ENCODE measurements at regions not wholly inside any gene's neighbourhood (a gene's known extent, or its start where the extent isn't known, plus 50 kb on each side); places are given as distances from the start of the nearest gene placed in this dataset.
"Not testable (repeated sequence)": the region's sequence is repeated elsewhere in the genome, so short reads cannot be mapped to it uniquely, and the experiment has no call there.

DNA sequence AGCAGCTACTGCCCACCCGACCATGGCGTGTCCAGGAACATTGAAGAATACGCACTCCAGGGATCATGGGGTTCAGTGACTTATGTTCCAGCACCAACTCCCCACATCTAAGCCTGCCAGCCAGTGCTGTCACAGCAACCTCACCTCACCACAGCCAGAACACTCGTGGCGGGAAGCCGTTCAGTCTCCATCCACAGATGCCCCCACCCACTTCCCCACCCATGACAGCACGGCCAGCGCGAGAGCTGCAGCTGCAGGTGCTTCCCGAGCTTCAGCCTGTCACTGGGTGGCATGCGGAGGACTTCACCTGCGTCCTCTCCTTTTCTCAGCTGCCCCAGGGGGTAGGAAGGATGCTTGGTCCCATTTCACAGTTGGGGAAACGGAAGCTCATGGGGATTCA is 50.3 kb downstream of the RBFOX3 start:
- Histone ChIP-seq H3K4me1 (ENCODE audit: control insufficient read depth, insufficient read depth, low read length, poor library complexity, severe bottlenecking) (no peaks in the 10 kb centered on the region), H3K4me3 (ENCODE audit: low read depth, low read length) (no peak overlapping the region), H3K27me3 (ENCODE audit: control insufficient read depth, insufficient read depth, low read length) (no peaks in the 10 kb centered on the region), H3K27ac (ENCODE audit: insufficient read depth, low read length, poor library complexity, severe bottlenecking) (no peak overlapping the region), H3K9me3 (ENCODE audit: control insufficient read depth in 2 of 2, low read length in 2 of 2) (no peaks in the 10 kb centered on the region), H3K36me3 (ENCODE audit: control insufficient read depth, insufficient read depth, low read length) (no peaks in the 10 kb centered on the region)
- peaks cover 0 to 2% (median 0%) of the 10 kb centered on the region in 7 donors for H3K9me3 Mint-ChIP-seq
- peaks cover 3% of the 10 kb centered on the region for H3K36me3 Mint-ChIP-seq
- DNase-seq (no peak), ATAC-seq (ENCODE audit: low read depth in 2 of 2) (no peak)
- H3K27ac Mint-ChIP-seq = no peak overlapping the region
- peaks cover 5% of the 10 kb centered on the region for H3K27me3 Mint-ChIP-seq
- peaks cover 0 to 4% (median 0%) of the 10 kb centered on the region in 4 donors for H3K4me1 Mint-ChIP-seq
- no peak overlapping the region for H3K4me3 Mint-ChIP-seq

DNA sequence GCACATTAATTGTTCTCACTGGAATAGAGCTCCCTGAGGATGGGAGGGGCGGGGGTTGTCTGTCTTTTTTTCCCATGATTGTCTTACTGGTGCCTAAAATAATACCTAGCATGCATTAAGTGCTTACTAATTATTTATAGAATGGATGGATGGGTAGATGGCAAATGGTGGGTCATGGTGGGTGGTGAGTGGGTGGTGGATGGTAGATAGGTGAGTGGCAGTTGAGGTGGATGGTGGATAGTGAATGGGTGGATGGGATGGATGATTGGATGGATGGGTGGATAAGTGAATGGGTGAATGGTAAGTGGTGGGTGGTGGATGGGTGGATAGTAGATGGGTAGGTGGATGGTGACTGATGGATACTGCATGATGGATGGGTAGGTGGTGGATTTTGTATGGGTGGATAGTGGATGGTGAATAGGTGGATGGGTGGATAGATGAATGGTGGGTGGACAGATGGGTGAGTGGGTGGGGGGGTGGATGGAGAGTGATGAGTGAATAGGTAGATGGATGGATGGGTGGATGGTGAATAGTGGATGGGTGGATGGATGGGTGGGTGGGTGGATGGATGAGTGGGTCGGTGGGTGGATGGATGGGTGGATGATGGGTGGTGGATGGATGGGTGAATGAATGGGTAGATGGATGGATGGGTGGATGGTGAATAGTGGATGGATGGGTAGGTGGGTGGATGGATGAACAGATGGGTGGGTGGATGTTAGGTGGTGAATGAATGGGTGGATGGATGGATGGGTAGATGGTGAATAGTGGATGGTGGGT is 51.6 kb downstream of the RBFOX3 start:
- H3K27me3 Mint-ChIP-seq = peaks cover 5% of the 10 kb centered on the region
- no peak for DNase-seq

DNA sequence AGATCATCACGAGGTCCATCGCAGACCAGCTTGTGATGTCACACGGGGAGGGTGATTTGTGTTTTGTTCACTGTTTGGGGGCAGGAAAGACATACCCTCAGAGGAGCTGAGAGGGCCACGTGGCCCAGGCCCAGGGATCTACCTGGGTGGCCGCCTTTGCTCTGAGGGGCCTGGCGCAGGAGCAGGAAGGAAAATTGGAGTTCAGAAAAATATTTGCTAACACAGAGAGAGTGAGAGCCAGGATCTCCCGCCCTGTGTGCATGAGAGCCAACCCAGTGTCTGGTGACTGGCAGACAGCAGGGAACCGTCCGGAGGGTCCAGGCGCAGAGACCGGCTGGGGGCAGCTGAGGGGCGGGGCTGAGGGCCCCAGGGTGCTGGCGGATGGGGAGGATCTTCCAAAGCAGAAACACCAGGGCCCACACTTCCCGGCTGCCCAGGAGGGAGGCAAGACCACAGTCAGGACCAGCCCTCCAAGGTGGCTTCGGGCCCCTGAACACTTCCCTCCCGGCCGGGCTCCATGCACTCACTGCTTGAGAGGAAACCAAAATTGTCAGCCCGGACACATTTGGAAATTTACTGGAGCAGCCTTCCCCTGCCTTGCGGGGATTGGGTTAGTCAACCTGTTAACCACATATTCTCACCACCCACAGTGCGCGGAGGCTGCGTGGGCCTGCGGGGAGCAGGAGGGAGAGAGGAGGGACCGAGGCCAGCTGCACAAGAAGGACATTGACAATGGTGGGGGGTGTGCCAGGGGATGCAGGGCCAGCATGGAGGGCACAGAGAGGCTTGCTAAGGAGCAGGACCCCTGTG is 52.6 kb downstream of the RBFOX3 start:
- H3K27me3 ChIP-seq (ENCODE audit: control insufficient read depth, insufficient read depth, low read length) = no peaks in the 10 kb centered on the region
- peak overlapping the region in 1 of 4 donors; percentile 84 for H3K4me3 Mint-ChIP-seq
- peaks cover 5% of the 10 kb centered on the region for H3K36me3 Mint-ChIP-seq
- H3K4me1 Mint-ChIP-seq = peaks cover 0 to 4% (median 0%) of the 10 kb centered on the region in 4 donors
- peaks cover 5% of the 10 kb centered on the region for H3K27me3 Mint-ChIP-seq
- no peaks in the 10 kb centered on the region for H3K36me3 ChIP-seq (ENCODE audit: control insufficient read depth, insufficient read depth, low read length)
- H3K9me3 ChIP-seq (ENCODE audit: control insufficient read depth in 2 of 2, low read length in 2 of 2) = no peaks in the 10 kb centered on the region
- H3K4me3 ChIP-seq (ENCODE audit: low read depth, low read length) = no peak overlapping the region
- peaks cover 0 to 4% (median 0%) of the 10 kb centered on the region in 7 donors for H3K9me3 Mint-ChIP-seq
- DNase-seq = no peak
- H3K4me1 ChIP-seq (ENCODE audit: control insufficient read depth, insufficient read depth, low read length, poor library complexity, severe bottlenecking) = no peaks in the 10 kb centered on the region
- H3K27ac Mint-ChIP-seq = no peak overlapping the region
- no peak for ATAC-seq (ENCODE audit: low read depth in 2 of 2)
- no peak overlapping the region for H3K27ac ChIP-seq (ENCODE audit: insufficient read depth, low read length, poor library complexity, severe bottlenecking)

More for the DNA sequence above, 51.6 kb downstream of the RBFOX3 start:
- no peak overlapping the region for H3K4me3 Mint-ChIP-seq
- Histone ChIP-seq H3K36me3 (ENCODE audit: control insufficient read depth, insufficient read depth, low read length) (no peaks in the 10 kb centered on the region), H3K27me3 (ENCODE audit: control insufficient read depth, insufficient read depth, low read length) (no peaks in the 10 kb centered on the region), H3K9me3 (ENCODE audit: control insufficient read depth in 2 of 2, low read length in 2 of 2) (no peaks in the 10 kb centered on the region), H3K4me1 (ENCODE audit: control insufficient read depth, insufficient read depth, low read length, poor library complexity, severe bottlenecking) (no peaks in the 10 kb centered on the region), H3K4me3 (ENCODE audit: low read depth, low read length) (no peak overlapping the region), H3K27ac (ENCODE audit: insufficient read depth, low read length, poor library complexity, severe bottlenecking) (no peak overlapping the region)
- peaks cover 0 to 4% (median 0%) of the 10 kb centered on the region in 4 donors for H3K4me1 Mint-ChIP-seq
- H3K9me3 Mint-ChIP-seq = peaks cover 0 to 4% (median 0%) of the 10 kb centered on the region in 7 donors
- H3K36me3 Mint-ChIP-seq = peaks cover 5% of the 10 kb centered on the region
- H3K27ac Mint-ChIP-seq = no peak overlapping the region
- ATAC-seq (ENCODE audit: low read depth in 2 of 2) = no peak

DNA sequence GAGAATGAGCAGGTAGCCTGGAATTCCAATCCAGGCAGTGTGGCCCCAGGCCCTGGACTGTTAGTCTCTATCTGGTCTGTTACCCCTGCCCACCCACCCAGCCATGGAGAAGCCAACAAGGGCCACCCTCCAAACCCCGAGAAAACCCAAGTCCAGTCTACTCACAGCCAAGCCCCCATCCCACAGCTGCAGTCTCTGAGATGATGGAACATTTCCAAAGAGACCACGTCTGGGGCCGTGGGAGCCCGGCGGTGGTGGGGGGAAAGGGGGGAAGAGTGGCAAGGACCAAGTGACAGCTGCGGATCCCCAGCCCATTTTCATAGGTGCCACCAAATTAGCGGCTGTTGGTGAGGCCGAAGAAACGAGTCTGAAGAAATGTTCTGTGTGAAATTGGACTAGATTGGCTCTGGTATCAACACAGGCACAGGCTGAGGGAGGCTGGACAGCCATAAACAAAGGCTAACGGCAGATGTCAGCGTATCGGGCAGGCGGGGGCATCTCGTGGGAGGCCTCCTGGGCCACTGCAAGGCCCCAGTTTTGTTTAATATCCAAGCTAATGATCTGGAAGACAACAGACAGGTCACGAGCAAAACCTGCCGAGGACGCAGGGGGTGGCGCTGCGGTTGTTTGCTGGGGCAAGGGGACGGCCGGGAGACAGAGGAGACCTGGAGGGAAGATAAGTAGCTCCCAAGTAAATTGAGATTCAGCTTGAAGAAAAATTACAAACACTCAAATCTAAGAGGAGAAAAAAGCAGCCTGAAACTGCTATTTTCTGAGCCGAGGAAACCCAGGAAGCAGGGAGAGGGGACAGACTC is 53.4 kb downstream of the RBFOX3 start:
- no peak overlapping the region for H3K4me3 Mint-ChIP-seq
- peaks cover 0 to 4% (median 0%) of the 10 kb centered on the region in 4 donors for H3K4me1 Mint-ChIP-seq
- peaks cover 5% of the 10 kb centered on the region for H3K36me3 Mint-ChIP-seq
- H3K9me3 Mint-ChIP-seq = peaks cover 0 to 4% (median 0%) of the 10 kb centered on the region in 7 donors
- no peak overlapping the region for H3K27ac Mint-ChIP-seq
- ATAC-seq (ENCODE audit: low read depth in 2 of 2) (no peak), DNase-seq (no peak)
- Histone ChIP-seq H3K4me3 (ENCODE audit: low read depth, low read length) (no peak overlapping the region), H3K9me3 (ENCODE audit: control insufficient read depth in 2 of 2, low read length in 2 of 2) (no peaks in the 10 kb centered on the region), H3K27ac (ENCODE audit: insufficient read depth, low read length, poor library complexity, severe bottlenecking) (no peak overlapping the region), H3K27me3 (ENCODE audit: control insufficient read depth, insufficient read depth, low read length) (no peaks in the 10 kb centered on the region), H3K36me3 (ENCODE audit: control insufficient read depth, insufficient read depth, low read length) (no peaks in the 10 kb centered on the region), H3K4me1 (ENCODE audit: control insufficient read depth, insufficient read depth, low read length, poor library complexity, severe bottlenecking) (no peaks in the 10 kb centered on the region)
- H3K27me3 Mint-ChIP-seq = peaks cover 5% of the 10 kb centered on the region

DNA sequence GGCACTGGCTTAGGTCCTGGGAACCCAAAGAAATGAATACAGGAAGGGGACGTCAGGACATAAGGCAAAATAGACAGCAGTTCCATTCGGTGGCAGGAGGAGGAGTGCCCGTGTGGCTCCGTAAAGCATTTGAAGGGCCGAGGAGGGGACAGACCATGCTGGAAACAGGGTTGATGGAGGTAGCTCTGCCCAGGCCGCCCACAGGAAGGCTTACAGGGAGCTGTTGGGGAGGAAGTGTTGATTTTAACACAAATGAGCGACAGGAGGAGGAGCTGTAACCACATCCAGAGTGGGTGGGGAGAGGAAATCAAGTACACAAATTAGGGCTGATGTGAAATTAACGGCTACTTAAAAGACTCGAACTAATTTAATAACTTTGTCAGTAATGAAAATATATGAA is 54.6 kb downstream of the RBFOX3 start:
- peaks cover 5% of the 10 kb centered on the region for H3K27me3 Mint-ChIP-seq
- H3K36me3 Mint-ChIP-seq = peaks cover 5% of the 10 kb centered on the region
- peaks cover 0 to 4% (median 0%) of the 10 kb centered on the region in 7 donors for H3K9me3 Mint-ChIP-seq
- H3K27ac Mint-ChIP-seq = no peak overlapping the region
- H3K27ac ChIP-seq (ENCODE audit: insufficient read depth, low read length, poor library complexity, severe bottlenecking) = no peak overlapping the region
- H3K27me3 ChIP-seq (ENCODE audit: control insufficient read depth, insufficient read depth, low read length) = no peaks in the 10 kb centered on the region
- H3K4me1 ChIP-seq (ENCODE audit: control insufficient read depth, insufficient read depth, low read length, poor library complexity, severe bottlenecking) = no peaks in the 10 kb centered on the region
- no peaks in the 10 kb centered on the region for H3K36me3 ChIP-seq (ENCODE audit: control insufficient read depth, insufficient read depth, low read length)
- no peaks in the 10 kb centered on the region for H3K9me3 ChIP-seq (ENCODE audit: control insufficient read depth in 2 of 2, low read length in 2 of 2)
- H3K4me3 ChIP-seq (ENCODE audit: low read depth, low read length) = no peak overlapping the region
- peaks cover 0 to 4% (median 0%) of the 10 kb centered on the region in 4 donors for H3K4me1 Mint-ChIP-seq
- H3K4me3 Mint-ChIP-seq = no peak overlapping the region
- DNase-seq (peak in 1 of 3 donors; percentile 32), ATAC-seq (ENCODE audit: low read depth in 2 of 2) (no peak)

DNA sequence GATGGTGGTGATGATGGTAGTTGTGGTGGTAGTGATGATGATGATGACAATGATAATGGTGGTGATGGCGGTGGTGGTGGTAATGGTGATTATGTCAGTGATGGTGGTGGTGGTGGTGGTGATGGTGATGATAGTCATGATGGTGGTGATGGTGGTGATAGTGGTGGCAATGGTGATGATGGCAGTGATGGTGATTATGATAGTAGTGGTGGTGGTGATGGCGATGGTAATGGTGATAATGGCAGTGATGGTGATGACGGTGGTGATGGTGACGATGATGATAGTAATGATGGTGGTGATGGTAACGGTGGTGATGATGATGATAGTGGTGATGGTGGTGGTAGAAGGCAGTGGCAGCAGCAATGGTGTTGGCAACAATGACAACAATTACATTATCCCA is 55.3 kb downstream of the RBFOX3 start:
- Mint-ChIP-seq H3K36me3 (peaks cover 5% of the 10 kb centered on the region), H3K9me3 (peaks cover 0 to 4% (median 0%) of the 10 kb centered on the region in 7 donors), H3K27me3 (peaks cover 5% of the 10 kb centered on the region), H3K4me3 (no peak overlapping the region), H3K27ac (no peak overlapping the region), H3K4me1 (peaks cover 0 to 4% (median 0%) of the 10 kb centered on the region in 4 donors)
- H3K27ac ChIP-seq (ENCODE audit: insufficient read depth, low read length, poor library complexity, severe bottlenecking) = no peak overlapping the region
- no peaks in the 10 kb centered on the region for H3K4me1 ChIP-seq (ENCODE audit: control insufficient read depth, insufficient read depth, low read length, poor library complexity, severe bottlenecking)
- H3K36me3 ChIP-seq (ENCODE audit: control insufficient read depth, insufficient read depth, low read length) = no peaks in the 10 kb centered on the region
- no peak for ATAC-seq (ENCODE audit: low read depth in 2 of 2)
- H3K27me3 ChIP-seq (ENCODE audit: control insufficient read depth, insufficient read depth, low read length) = no peaks in the 10 kb centered on the region
- no peak for DNase-seq
- no peaks in the 10 kb centered on the region for H3K9me3 ChIP-seq (ENCODE audit: control insufficient read depth in 2 of 2, low read length in 2 of 2)
- no peak overlapping the region for H3K4me3 ChIP-seq (ENCODE audit: low read depth, low read length)

DNA sequence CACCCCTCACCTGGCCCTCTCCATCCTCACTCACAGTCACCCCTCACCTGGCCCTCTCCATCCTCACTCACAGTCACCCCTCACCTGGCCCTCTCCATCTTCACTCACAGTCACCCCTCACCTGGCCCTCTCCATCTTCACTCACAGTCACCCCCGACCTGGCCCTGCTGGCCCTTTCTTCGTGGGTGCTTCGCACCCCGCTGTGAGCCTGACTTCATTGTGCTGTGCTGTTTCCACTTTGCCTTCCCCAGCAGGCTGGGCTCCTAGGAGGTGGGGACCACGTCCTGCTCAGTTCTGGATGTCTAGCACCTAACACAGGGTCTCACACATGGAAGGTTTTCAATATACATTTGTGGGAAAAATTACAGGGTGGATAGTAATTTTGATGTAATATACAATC is 56.5 kb downstream of the RBFOX3 start:
- DNase-seq; H3K36me3 ChIP-seq (ENCODE audit: control insufficient read depth, insufficient read depth, low read length); H3K9me3 Mint-ChIP-seq; H3K27ac ChIP-seq (ENCODE audit: insufficient read depth, low read length, poor library complexity, severe bottlenecking); H3K27ac Mint-ChIP-seq; H3K4me3 Mint-ChIP-seq; H3K9me3 ChIP-seq (ENCODE audit: control insufficient read depth in 2 of 2, low read length in 2 of 2); ATAC-seq (ENCODE audit: low read depth in 2 of 2); H3K4me1 Mint-ChIP-seq; H3K27me3 ChIP-seq (ENCODE audit: control insufficient read depth, insufficient read depth, low read length); H3K4me3 ChIP-seq (ENCODE audit: low read depth, low read length); H3K4me1 ChIP-seq (ENCODE audit: control insufficient read depth, insufficient read depth, low read length, poor library complexity, severe bottlenecking); H3K27me3 Mint-ChIP-seq; H3K36me3 Mint-ChIP-seq: not testable (repeated sequence)

All from CD4-positive, CD25-positive, alpha-beta regulatory T cell (primary cell).